Ishikawa (cell line): ENCODE measurements at regions not wholly inside any gene's neighbourhood (a gene's known extent, or its start where the extent isn't known, plus 50 kb on each side); places are given as distances from the start of the nearest gene placed in this dataset.

ENCODE experiments used
- CEBPB ChIP-seq: IDR thresholded peaks from 2 replicates; pipeline ENCODE4 v1.6.1; 2012
- CREB1 ChIP-seq: IDR thresholded peaks from 2 replicates; pipeline ENCODE4 v1.6.1; 2012; ENCODE audit warnings: low read depth
- EGR1 ChIP-seq: IDR thresholded peaks from 2 replicates; pipeline ENCODE4 v1.6.1; 2012
- EP300 ChIP-seq: IDR thresholded peaks from 2 replicates; pipeline ENCODE4 v1.6.1; 2012; ENCODE audit warnings: borderline replicate concordance
- MAX ChIP-seq: IDR thresholded peaks from 2 replicates; pipeline ENCODE4 v1.6.1; 2012
- NFIC ChIP-seq: IDR thresholded peaks from 2 replicates; pipeline ENCODE4 v1.6.1; 2012
- RAD21 ChIP-seq: IDR thresholded peaks from 2 replicates; pipeline ENCODE4 v1.6.1; 2012; ENCODE audit warnings: low read depth
- REST ChIP-seq: IDR thresholded peaks from 2 replicates; pipeline ENCODE4 v1.6.1; 2012; ENCODE audit warnings: low read depth, mild to moderate bottlenecking
- TAF1 ChIP-seq: IDR thresholded peaks from 2 replicates; pipeline ENCODE4 v1.6.1; 2012; ENCODE audit warnings: low read depth, mild to moderate bottlenecking
- TCF12 ChIP-seq: IDR thresholded peaks from 2 replicates; pipeline ENCODE4 v1.6.1; 2012; ENCODE audit warnings: low read depth
- TEAD4 ChIP-seq: IDR thresholded peaks from 2 replicates; pipeline ENCODE4 v1.6.1; 2012
- USF1 ChIP-seq: IDR thresholded peaks from 2 replicates; pipeline ENCODE4 v1.6.1; 2012
- YY1 ChIP-seq: IDR thresholded peaks from 2 replicates; pipeline ENCODE4 v1.6.1; 2012; ENCODE audit warnings: low read depth
- ZBTB7A ChIP-seq: IDR thresholded peaks from 2 replicates; pipeline ENCODE4 v1.6.1; 2012; ENCODE audit warnings: low read depth

- TF ChIP-seq USF1 (no peak), RAD21 (no peak), YY1 (no peak), CREB1 (no peak), TAF1 (no peak), TEAD4 (no peak), MAX (no peak), EGR1 (no peak), TCF12 (no peak), EP300 (no peak), REST (no peak), NFIC (no peak), CEBPB (no peak), ZBTB7A (no peak)
Measured at GRCh38 chr4:126701756-126702155, 931.0 kb upstream of the INTU start.
